DMS 273 (cell line): ENCODE measurements at regions not wholly inside any gene's neighbourhood (a gene's known extent, or its start where the extent isn't known, plus 50 kb on each side); places are given as distances from the start of the nearest gene placed in this dataset.
"Not testable (repeated sequence)": the region's sequence is repeated elsewhere in the genome, so short reads cannot be mapped to it uniquely, and the experiment has no call there.

Source experiments
- DNase-seq: peaks from one replicate; lab custom pipeline; 2025; ENCODE audit not compliant: unreplicated experiment; lab: John Stamatoyannopoulos, UW

DNA sequence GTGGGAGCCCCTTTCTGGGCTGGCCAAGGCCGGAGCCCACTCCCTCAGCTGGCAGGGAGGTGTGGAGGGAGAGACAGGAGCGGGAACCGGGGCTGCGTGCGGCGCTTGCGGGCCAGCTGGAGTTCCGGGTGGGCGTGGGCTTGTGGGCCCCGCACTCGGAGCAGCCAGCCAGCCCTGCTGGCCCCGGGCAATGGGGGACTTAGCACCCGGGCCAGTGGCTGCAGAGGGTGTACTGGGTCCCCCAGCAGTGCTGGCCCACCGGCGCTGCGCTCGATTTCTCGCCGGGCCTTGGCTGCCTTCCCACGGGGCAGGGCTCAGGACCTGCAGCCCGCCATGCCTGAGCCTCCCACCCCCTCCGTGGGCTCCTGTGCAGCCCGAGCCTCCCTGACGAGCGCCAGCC, 1082.5 kb downstream of the PCDH17 start:
- DNase-seq: not testable (repeated sequence)

DNA sequence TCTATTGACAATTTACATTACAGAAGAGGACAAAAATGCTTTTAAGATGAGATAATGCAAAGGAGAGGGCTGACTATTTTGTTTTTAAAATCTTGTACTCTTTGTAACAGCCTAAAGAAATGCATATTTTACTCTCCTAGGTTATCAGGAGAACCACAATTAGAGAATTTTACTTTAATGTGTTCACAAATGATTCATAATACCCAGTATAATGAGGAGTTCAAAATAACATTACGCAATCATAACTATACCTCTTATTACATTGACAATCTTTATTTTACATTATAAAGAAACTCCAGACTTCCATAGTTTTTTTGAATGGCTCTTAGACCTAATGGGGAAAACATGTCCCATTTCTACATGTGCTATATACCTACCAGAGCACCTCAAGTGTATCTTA, 1089.7 kb downstream of the PCDH17 start:
- no peak for DNase-seq

DNA sequence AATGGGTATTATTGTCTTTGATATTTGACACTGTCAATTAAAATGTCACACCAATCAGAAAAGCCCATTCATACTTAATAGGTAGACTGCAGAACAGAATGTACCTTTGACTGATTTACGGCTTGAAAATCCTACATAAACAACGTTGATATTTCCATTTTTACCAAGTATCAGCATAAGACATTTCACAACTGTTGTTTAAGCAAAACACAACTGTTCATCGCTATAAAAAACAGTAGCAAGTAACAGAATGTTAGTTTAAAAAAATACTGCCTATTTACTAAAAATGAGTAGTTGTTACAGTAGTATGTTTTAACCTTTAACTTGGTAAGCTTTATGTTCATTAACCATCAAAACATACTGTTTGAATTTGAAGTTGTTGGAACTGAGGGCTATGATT, 1096.6 kb downstream of the PCDH17 start:
- DNase-seq: no peak

GRCh38 chr13:58729361-58729760, 1097.8 kb downstream of the PCDH17 start:
- peak; percentile 10 for DNase-seq

DNA sequence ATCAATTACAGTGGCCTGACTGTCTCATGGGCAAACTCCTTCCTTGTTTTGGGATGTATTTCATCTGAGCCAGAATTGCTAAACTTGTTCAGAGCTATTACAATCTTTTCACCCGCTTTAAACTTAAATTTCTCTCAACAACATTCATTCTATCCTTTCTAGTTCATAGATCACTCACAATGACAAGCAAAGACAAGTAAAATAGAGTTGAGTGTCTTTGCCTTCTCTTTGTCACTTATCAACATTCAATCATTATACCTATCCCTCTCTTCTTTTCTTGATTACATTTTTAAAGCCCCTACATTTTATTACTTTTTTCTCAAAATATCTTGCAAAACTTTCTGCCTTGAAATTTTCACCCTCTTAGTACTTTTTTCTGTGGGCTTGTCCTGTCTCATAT, 1113.1 kb downstream of the PCDH17 start:
- DNase-seq: no peak

DNA sequence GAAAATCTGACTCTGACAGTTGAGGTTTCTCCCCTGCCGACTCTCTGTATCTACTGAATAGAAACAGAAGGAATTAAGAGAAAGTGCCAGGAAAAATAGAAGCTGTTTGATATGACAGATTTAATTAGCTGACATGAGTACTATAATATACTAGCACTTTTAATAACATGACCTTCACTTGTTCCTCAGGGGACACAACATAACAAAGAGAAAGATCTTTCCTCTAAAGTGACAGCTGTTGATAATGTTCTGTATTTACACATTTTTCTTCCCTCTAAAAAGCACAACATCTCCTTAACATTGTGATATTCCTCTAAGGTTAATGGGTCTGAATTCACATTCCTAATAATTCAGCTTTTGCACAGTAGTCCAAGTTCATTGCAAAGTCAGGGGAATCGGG, 1136.0 kb downstream of the PCDH17 start:
- no peak for DNase-seq

DNA sequence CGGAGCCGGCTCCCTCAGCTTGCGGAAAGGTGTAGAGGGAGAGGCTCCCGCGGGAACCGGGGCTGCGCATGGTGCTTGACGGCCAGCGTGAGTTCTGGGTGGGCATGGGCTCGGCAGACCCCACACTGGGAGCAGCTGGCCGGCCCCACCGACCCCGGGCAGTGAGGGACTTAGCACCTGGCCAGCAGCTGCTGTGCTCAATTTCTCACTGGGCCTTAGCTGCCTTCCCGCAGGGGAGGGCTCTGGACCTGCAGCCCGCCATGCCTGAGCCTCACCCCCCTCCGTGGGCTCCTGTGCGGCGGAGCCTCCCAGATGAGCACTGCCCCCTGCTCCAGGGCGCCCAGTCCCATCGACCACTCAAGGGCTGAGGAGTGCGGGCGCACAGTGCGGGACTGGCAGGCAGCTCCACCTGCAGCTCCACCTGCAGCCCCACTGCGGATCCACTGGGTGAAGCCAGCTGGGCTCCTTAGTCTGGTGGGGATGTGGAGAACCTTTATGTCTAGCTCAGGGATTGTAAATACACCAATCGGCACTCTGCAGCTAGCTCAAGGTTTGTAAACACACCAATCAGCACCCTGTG, 1141.8 kb downstream of the PCDH17 start:
- DNase-seq: no peak

- DNase-seq: no peak
Observed at GRCh38 chr13:58782736-58783135, 1151.2 kb downstream of the PCDH17 start.

GRCh38 chr13:58792854-58793253, 1161.3 kb downstream of the PCDH17 start:
- DNase-seq: no peak

- DNase-seq: no peak
Observed at GRCh38 chr13:58795715-58796114, 1164.2 kb downstream of the PCDH17 start.

DNA sequence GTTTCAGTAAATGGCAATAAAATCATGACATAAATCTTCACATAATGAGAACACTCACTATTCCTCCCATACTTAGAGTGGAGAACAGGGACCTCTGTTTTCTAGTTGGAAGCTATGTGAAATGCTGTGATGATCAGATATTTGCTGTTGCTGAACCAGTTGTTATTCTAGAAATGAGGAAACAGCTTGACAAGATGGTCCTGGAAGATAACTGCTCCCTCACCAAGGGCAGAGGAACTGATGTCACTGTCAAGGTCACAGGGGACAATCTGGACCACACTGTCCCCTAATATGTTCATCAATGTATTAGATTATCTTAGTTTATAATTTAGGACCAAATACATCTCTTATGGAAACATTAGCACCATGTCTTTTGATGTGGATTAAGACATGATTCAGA, 1173.3 kb downstream of the PCDH17 start:
- no peak for DNase-seq

DNA sequence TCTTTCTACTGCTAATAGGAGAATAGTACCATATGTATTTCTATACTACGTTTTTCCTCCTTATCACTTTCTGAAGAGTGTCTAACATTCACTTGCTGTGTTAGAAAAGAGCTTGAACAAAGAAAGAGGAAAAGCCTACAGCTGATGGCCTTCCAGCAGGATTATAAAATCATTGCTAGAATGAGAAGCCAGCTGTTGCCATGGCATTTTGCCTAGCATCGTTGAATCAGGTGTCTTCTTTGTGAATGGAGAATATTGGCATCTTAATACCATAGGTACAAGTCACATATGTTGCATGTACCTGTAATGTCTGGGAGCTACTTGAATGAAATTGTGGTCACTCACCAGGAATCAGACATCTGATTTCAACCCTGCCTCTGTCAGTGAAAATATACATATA, 1174.9 kb downstream of the PCDH17 start:
- peak; percentile 1 for DNase-seq

DNA sequence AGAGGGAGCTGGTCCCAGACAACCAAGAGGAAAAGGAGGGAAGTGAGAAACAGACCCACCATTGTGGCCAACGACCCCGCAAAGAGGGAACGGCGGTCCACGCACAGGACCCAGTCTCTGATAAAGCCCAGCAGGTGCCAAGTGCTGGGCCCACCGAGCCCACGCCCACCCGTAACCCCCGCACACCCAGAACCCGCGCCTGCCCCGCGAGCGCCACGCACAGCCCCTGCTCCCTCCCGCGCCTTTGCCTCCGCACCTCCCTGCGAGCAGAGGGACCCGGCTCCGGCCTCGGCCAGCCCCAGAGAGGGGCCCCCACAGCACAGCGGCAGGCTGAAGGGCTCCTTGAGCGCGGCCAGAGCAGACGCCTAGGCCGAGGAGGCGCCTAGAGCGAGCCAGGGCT, 1192.2 kb downstream of the PCDH17 start:
- no peak for DNase-seq

GRCh38 chr13:58827904-58828303, 1196.4 kb downstream of the PCDH17 start:
- DNase-seq: no peak

DNA sequence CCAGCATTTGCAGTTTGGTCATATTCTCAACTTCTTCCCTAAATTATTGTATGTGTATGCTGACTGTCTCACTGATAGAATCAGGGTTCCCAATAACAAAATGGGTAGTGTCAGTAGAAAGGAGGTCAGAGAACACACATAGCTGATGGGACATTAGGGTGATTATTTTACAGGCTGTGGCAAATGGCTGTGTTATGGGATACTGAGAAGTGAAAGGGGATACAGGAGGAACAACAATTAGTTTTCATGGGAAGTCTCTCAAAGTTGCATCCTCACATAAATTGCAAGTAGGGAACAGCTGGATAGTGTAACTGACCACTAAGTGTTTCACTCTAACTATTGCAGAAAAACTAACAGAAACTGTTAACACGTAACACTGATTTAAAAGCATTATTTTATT, 1199.3 kb downstream of the PCDH17 start:
- DNase-seq: no peak

GRCh38 chr13:58838615-58839014, 1207.1 kb downstream of the PCDH17 start:
- no peak for DNase-seq

GRCh38 chr13:58843071-58843470, 1211.5 kb downstream of the PCDH17 start:
- DNase-seq: no peak

- DNase-seq: no peak
Observed at GRCh38 chr13:58843567-58843966, 1212.0 kb downstream of the PCDH17 start.

DNA sequence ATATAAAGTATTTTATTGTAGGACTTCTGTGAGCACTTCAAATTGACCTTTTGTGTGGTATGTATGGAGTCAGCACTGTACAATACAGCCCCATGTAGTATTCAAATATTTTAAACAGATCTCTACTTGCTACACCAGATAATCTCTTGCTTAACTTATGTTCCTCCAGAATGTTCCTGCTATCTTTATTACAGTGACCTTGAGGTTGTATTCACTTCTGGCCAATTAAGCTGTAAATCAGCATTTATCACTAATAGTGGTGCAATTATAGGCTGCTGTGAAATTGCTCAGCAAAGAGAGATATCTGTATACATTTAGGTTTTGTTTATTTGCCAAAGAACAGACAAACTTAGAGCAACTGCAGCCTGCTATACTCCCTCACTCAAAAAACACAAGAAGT, 1218.6 kb downstream of the PCDH17 start:
- no peak for DNase-seq

- DNase-seq: no peak
Observed at GRCh38 chr13:58852076-58852475, 1220.5 kb downstream of the PCDH17 start.

DNA sequence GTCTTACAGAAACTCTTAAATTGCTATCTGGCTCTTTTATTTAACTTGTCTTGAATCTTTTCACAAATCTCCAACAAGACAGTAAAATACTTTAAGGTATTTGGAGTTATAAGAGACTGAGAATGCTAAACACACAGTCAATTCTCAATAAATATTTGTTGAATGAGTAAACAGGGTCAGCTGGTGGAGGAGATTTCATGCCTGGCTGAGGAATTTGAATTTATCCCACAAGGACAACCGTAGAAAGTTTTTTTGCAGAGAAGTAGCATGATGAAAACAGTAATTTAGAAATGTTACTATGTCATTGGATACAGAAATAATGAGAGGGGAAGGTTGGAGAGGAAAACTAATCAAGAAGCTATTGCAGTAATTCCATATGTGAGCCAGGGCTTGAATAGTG, 1223.7 kb downstream of the PCDH17 start:
- DNase-seq: no peak

GRCh38 chr13:58858870-58859371, 1227.4 kb downstream of the PCDH17 start:
- no peak for DNase-seq

GRCh38 chr13:58865286-58865685, 1233.7 kb downstream of the PCDH17 start:
- DNase-seq: no peak
